Neural cell (in vitro differentiated cells): ENCODE measurements at regions not wholly inside any gene's neighbourhood (a gene's known extent, or its start where the extent isn't known, plus 50 kb on each side); places are given as distances from the start of the nearest gene placed in this dataset.

Source experiments
- H2AFZ ChIP-seq: fragments of 200-600, 300-800 bp; sonication (generic), shearing (Covaris generic); 2 replicates; pipeline ENCODE4 v1.6.0; 2014; ENCODE audit warnings: low read depth, mild to moderate bottlenecking, antibody characterized with exemption, low read length, moderate library complexity
- H3F3A ChIP-seq: fragments of 200-600 bp; shearing (Covaris generic); 2 replicates; pipeline ENCODE4 v1.6.1; 2016; ENCODE audit warnings: mild to moderate bottlenecking, moderate library complexity, mixed read lengths, antibody characterized with exemption, low read length; ENCODE audit not compliant: insufficient read depth, poor library complexity, severe bottlenecking
- H3K27ac ChIP-seq: fragments of 200-600, 300-800 bp; sonication (generic), shearing (Covaris generic); 2 replicates; pipeline ENCODE4 v1.5.1; 2014; ENCODE audit warnings: mild to moderate bottlenecking, low read length, moderate library complexity
- H3K27me3 ChIP-seq: fragments of 300-800, 200-600 bp; sonication (generic), shearing (Covaris generic); 2 replicates; pipeline ENCODE4 v1.6.0; 2014; ENCODE audit warnings: mild to moderate bottlenecking, low read depth, low read length, moderate library complexity; ENCODE audit not compliant: insufficient read depth
- H3K36me3 ChIP-seq: fragments of 300-800, 200-600 bp; sonication (generic), shearing (Covaris generic); 2 replicates; pipeline ENCODE4 v1.5.1; 2014; ENCODE audit warnings: mild to moderate bottlenecking, antibody characterized with exemption, low read length, moderate library complexity; ENCODE audit not compliant: insufficient read depth
- H3K4me2 ChIP-seq: fragments of 300-800, 200-600 bp; sonication (generic), shearing (Covaris generic); 2 replicates; pipeline ENCODE4 v1.6.0; 2014; ENCODE audit warnings: mild to moderate bottlenecking, low read length
- H3K4me3 ChIP-seq: fragments of 300-800, 200-600 bp; sonication (generic), shearing (Covaris generic); 2 replicates; pipeline ENCODE4 v1.5.1; 2014; ENCODE audit warnings: mild to moderate bottlenecking, low read length, moderate library complexity
- H3K79me2 ChIP-seq: fragments of 200-600 bp; shearing (Covaris generic); replicated peaks from 2 replicates; pipeline ENCODE4 v1.6.0; 2014; ENCODE audit warnings: mild to moderate bottlenecking, low read length, moderate library complexity; ENCODE audit not compliant: insufficient read depth
- H3K9ac ChIP-seq: fragments of 300-800, 200-600 bp; sonication (generic), shearing (Covaris generic); 2 replicates; pipeline ENCODE4 v1.6.1; 2016; ENCODE audit warnings: mild to moderate bottlenecking, low read length, mixed read lengths
- H3K9me2 ChIP-seq: fragments of 200-600 bp; shearing (Covaris generic); 2 replicates; pipeline ENCODE4 v1.6.1; 2016; ENCODE audit warnings: mild to moderate bottlenecking, low read length, mixed read lengths; ENCODE audit not compliant: insufficient read depth
- H3K9me3 ChIP-seq: fragments of 200-600, 300-800 bp; sonication (generic), shearing (Covaris generic); 2 replicates; pipeline ENCODE4 v1.6.1; 2016; ENCODE audit warnings: mild to moderate bottlenecking, mixed run types, low read length, moderate library complexity, mixed read lengths
- H4K20me1 ChIP-seq: fragments of 200-600 bp; shearing (Covaris generic); 2 replicates; pipeline ENCODE4 v1.6.1; 2016; ENCODE audit warnings: mild to moderate bottlenecking, mixed run types; ENCODE audit not compliant: insufficient read depth
- EP300 ChIP-seq: fragments of 450-650 bp; conservative IDR thresholded peaks from 2 replicates; pipeline ENCODE4 v1.6.1; 2014; ENCODE audit warnings: antibody characterized with exemption, mild to moderate bottlenecking, moderate library complexity; ENCODE audit not compliant: poor library complexity, severe bottlenecking
- EZH2 ChIP-seq: fragments of 200-600, 300-800 bp; shearing (Covaris generic), sonication (generic); IDR thresholded peaks from 2 replicates; pipeline ENCODE4 v1.6.1; 2014; ENCODE audit warnings: antibody characterized with exemption, low read length, borderline replicate concordance, mild to moderate bottlenecking; ENCODE audit not compliant: insufficient read depth, poor library complexity, severe bottlenecking
- MXI1 ChIP-seq: fragments of 450-650 bp; conservative IDR thresholded peaks from 2 replicates; pipeline ENCODE4 v1.6.1; 2014; ENCODE audit warnings: antibody characterized with exemption, mild to moderate bottlenecking; ENCODE audit not compliant: poor library complexity, severe bottlenecking
- POLR2AphosphoS5 ChIP-seq: IDR thresholded peaks from 2 replicates; pipeline ENCODE4 v1.6.1; 2012
- RAD21 ChIP-seq: fragments of 450-650 bp; conservative IDR thresholded peaks from 2 replicates; pipeline ENCODE4 v1.6.1; 2014; ENCODE audit warnings: antibody characterized with exemption, mild to moderate bottlenecking, moderate library complexity
- SMC3 ChIP-seq: fragments of 450-650 bp; conservative IDR thresholded peaks from 2 replicates; pipeline ENCODE4 v1.6.1; 2014; ENCODE audit warnings: antibody characterized with exemption, mild to moderate bottlenecking, moderate library complexity; ENCODE audit not compliant: poor library complexity
- TAF1 ChIP-seq: IDR thresholded peaks from 2 replicates; pipeline ENCODE4 v1.6.1; 2012; ENCODE audit warnings: low read depth
- TF ChIP-seq, protein P1 (sequence below): IDR thresholded peaks from 2 replicates; pipeline ENCODE4 v1.6.1; 2012; ENCODE audit warnings: borderline replicate concordance
- TF ChIP-seq, protein P2 (sequence below): fragments of 450-650 bp; IDR thresholded peaks from 2 replicates; pipeline ENCODE4 v1.5.1; 2014; ENCODE audit warnings: antibody characterized with exemption, mild to moderate bottlenecking, moderate library complexity; ENCODE audit not compliant: poor library complexity, severe bottlenecking

DNA sequence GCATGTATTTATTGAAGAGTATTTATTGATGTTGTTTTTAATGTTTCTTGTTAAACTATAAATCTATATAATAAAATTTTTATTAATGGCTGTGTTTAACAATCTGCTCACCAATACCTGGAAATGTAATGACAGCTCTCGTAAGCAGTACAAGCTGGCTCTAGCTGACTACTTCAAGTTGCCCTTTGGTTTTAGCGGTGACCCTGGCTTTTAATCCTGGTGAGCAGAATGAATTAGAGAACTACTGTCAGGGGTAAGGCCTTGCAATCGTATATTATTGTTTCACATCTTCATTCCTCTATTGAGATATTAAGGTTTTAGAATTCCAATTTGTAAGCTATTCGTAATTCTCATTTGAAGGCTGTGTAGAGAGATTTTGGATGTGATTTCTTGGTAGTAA, 372.2 kb downstream of the METTL15 start:
- Histone ChIP-seq H3K27me3 (no peaks in the 10 kb centered on the region), H3K36me3 (no peaks in the 10 kb centered on the region), H3K4me2 (no peak overlapping the region), H4K20me1 (no peaks in the 10 kb centered on the region), H3F3A (peaks cover 6% of the 10 kb centered on the region), H3K4me3 (no peak overlapping the region), H3K9me3 (no peaks in the 10 kb centered on the region), H3K79me2 (no peaks in the 10 kb centered on the region), H2AFZ (no peak overlapping the region), H3K9me2 (no peaks in the 10 kb centered on the region), H3K9ac (no peak overlapping the region), H3K27ac (no peak overlapping the region)
- no peak for TF ChIP-seq RAD21
- TF ChIP-seq, protein P1, sequence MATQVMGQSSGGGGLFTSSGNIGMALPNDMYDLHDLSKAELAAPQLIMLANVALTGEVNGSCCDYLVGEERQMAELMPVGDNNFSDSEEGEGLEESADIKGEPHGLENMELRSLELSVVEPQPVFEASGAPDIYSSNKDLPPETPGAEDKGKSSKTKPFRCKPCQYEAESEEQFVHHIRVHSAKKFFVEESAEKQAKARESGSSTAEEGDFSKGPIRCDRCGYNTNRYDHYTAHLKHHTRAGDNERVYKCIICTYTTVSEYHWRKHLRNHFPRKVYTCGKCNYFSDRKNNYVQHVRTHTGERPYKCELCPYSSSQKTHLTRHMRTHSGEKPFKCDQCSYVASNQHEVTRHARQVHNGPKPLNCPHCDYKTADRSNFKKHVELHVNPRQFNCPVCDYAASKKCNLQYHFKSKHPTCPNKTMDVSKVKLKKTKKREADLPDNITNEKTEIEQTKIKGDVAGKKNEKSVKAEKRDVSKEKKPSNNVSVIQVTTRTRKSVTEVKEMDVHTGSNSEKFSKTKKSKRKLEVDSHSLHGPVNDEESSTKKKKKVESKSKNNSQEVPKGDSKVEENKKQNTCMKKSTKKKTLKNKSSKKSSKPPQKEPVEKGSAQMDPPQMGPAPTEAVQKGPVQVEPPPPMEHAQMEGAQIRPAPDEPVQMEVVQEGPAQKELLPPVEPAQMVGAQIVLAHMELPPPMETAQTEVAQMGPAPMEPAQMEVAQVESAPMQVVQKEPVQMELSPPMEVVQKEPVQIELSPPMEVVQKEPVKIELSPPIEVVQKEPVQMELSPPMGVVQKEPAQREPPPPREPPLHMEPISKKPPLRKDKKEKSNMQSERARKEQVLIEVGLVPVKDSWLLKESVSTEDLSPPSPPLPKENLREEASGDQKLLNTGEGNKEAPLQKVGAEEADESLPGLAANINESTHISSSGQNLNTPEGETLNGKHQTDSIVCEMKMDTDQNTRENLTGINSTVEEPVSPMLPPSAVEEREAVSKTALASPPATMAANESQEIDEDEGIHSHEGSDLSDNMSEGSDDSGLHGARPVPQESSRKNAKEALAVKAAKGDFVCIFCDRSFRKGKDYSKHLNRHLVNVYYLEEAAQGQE = no peak
- TF ChIP-seq TAF1 = no peak
- no peak for TF ChIP-seq POLR2AphosphoS5
- no peak for TF ChIP-seq MXI1
- TF ChIP-seq EP300 = no peak

DNA sequence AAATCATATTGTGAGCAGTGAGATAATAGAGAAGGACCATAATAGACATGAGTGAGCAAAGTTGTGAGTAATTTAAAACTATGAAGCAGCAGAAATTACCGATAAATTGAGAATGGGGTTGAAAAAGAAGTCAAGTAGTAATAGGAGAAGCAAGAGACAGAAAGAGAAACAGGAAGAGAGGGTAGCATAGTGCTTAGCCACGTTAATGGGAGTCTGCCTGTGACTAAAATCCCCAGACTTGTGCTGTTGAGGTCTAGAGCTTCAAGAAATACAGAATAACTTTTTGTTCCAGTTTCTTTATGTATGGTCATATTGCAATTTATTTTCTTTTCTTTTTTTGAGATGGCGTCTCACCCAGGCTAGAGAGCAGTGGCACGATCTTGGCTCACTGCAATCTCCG, 368.7 kb downstream of the METTL15 start:
- Histone ChIP-seq H4K20me1 (no peaks in the 10 kb centered on the region), H3F3A (no peaks in the 10 kb centered on the region), H3K27ac (no peak overlapping the region), H3K36me3 (no peaks in the 10 kb centered on the region), H3K79me2 (no peaks in the 10 kb centered on the region), H3K4me3 (no peak overlapping the region), H3K9ac (no peak overlapping the region), H3K27me3 (no peaks in the 10 kb centered on the region), H2AFZ (no peak overlapping the region), H3K4me2 (no peak overlapping the region), H3K9me2 (no peaks in the 10 kb centered on the region), H3K9me3 (no peaks in the 10 kb centered on the region)
- TF ChIP-seq EP300 = no peak
- no peak for TF ChIP-seq EZH2
- TF ChIP-seq POLR2AphosphoS5 = no peak
- TF ChIP-seq, protein P1 = no peak
- TF ChIP-seq SMC3 = no peak
- no peak for TF ChIP-seq MXI1
- no peak for TF ChIP-seq TAF1
- TF ChIP-seq RAD21 = no peak
- TF ChIP-seq, protein P2, sequence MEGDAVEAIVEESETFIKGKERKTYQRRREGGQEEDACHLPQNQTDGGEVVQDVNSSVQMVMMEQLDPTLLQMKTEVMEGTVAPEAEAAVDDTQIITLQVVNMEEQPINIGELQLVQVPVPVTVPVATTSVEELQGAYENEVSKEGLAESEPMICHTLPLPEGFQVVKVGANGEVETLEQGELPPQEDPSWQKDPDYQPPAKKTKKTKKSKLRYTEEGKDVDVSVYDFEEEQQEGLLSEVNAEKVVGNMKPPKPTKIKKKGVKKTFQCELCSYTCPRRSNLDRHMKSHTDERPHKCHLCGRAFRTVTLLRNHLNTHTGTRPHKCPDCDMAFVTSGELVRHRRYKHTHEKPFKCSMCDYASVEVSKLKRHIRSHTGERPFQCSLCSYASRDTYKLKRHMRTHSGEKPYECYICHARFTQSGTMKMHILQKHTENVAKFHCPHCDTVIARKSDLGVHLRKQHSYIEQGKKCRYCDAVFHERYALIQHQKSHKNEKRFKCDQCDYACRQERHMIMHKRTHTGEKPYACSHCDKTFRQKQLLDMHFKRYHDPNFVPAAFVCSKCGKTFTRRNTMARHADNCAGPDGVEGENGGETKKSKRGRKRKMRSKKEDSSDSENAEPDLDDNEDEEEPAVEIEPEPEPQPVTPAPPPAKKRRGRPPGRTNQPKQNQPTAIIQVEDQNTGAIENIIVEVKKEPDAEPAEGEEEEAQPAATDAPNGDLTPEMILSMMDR = no peak
